WI38 (cell line): ENCODE measurements at regions not wholly inside any gene's neighbourhood (a gene's known extent, or its start where the extent isn't known, plus 50 kb on each side); places are given as distances from the start of the nearest gene placed in this dataset.

Source experiments
- H3K4me3 ChIP-seq: 2 replicates; pipeline ENCODE4 v1.5.1; 2011; ENCODE audit warnings: low read depth, mild to moderate bottlenecking, control low read depth, low read length
- CTCF ChIP-seq: IDR thresholded peaks from 2 replicates; pipeline ENCODE4 v1.5.1; 2012; ENCODE audit warnings: low read depth, mild to moderate bottlenecking, control low read depth, low read length

GRCh38 chr7:113331155-113331898 is 213.0 kb upstream of the SMIM30 start:
- no peak for TF ChIP-seq CTCF
- no peak overlapping the region for H3K4me3 ChIP-seq

- TF ChIP-seq CTCF, result no peak
- no peak overlapping the region for H3K4me3 ChIP-seq
Measured at GRCh38 chr7:113321201-113321600, 202.8 kb upstream of the SMIM30 start.

GRCh38 chr7:113320419-113320818 is 202.1 kb upstream of the SMIM30 start:
- TF ChIP-seq CTCF, result no peak
- H3K4me3 ChIP-seq, result no peak overlapping the region

- H3K4me3 ChIP-seq, result no peak overlapping the region
- no peak for TF ChIP-seq CTCF
Measured at GRCh38 chr7:113314594-113314993, 196.2 kb upstream of the SMIM30 start.

GRCh38 chr7:113308399-113308798 is 190.0 kb upstream of the SMIM30 start:
- TF ChIP-seq CTCF, result no peak
- no peak overlapping the region for H3K4me3 ChIP-seq

GRCh38 chr7:113307147-113307546 is 188.8 kb upstream of the SMIM30 start:
- TF ChIP-seq CTCF, result no peak
- H3K4me3 ChIP-seq, result no peak overlapping the region

GRCh38 chr7:113306302-113306701 is 187.9 kb upstream of the SMIM30 start:
- no peak for TF ChIP-seq CTCF
- no peak overlapping the region for H3K4me3 ChIP-seq
